GM19035 (cell line): ENCODE measurements at regions not wholly inside any gene's neighbourhood (a gene's known extent, or its start where the extent isn't known, plus 50 kb on each side); places are given as distances from the start of the nearest gene placed in this dataset.

Source experiments
- ATAC-seq: cut with Tn5 transposase; IDR thresholded peaks from one replicate; pipeline ENCODE4 v1.9.1; 2021; ENCODE audit not compliant: unreplicated experiment

GRCh38 chr2:16080516-16080915 is 140.2 kb downstream of the MYCN start:
- no peak for ATAC-seq

- no peak for ATAC-seq
These were observed 139.7 kb downstream of the MYCN start for GRCh38 chr2:16080071-16080470.

GRCh38 chr2:16079637-16080036 is 139.3 kb downstream of the MYCN start:
- no peak for ATAC-seq

- no peak for ATAC-seq
These were observed 137.3 kb downstream of the MYCN start for GRCh38 chr2:16077601-16078000.

- ATAC-seq, result no peak
These were observed 136.6 kb downstream of the MYCN start for GRCh38 chr2:16076911-16077310.

GRCh38 chr2:16075045-16076012 is 135.0 kb downstream of the MYCN start:
- ATAC-seq, result no peak

GRCh38 chr2:16073921-16074425 is 133.6 kb downstream of the MYCN start:
- no peak for ATAC-seq

- ATAC-seq, result no peak
These were observed 133.1 kb downstream of the MYCN start for GRCh38 chr2:16073471-16073870.

GRCh38 chr2:16072638-16073290 is 132.4 kb downstream of the MYCN start:
- ATAC-seq, result no peak

GRCh38 chr2:16071865-16072637 is 131.7 kb downstream of the MYCN start:
- ATAC-seq, result no peak

GRCh38 chr2:16071039-16071864 is 130.9 kb downstream of the MYCN start:
- ATAC-seq, result no peak

- ATAC-seq, result no peak
These were observed 130.3 kb downstream of the MYCN start for GRCh38 chr2:16070648-16070971.

- no peak for ATAC-seq
These were observed 129.7 kb downstream of the MYCN start for GRCh38 chr2:16069933-16070647.

- no peak for ATAC-seq
These were observed 129.2 kb downstream of the MYCN start for GRCh38 chr2:16069663-16069932.

- ATAC-seq, result no peak
These were observed 128.2 kb downstream of the MYCN start for GRCh38 chr2:16068552-16068940.

GRCh38 chr2:16067866-16068551 is 127.7 kb downstream of the MYCN start:
- no peak for ATAC-seq

- ATAC-seq, result no peak
These were observed 127.1 kb downstream of the MYCN start for GRCh38 chr2:16067444-16067843.

- no peak for ATAC-seq
These were observed 126.7 kb downstream of the MYCN start for GRCh38 chr2:16067037-16067406.

- no peak for ATAC-seq
These were observed 126.1 kb downstream of the MYCN start for GRCh38 chr2:16066261-16067036.
